HG03139 (cell line): ENCODE measurements at regions not wholly inside any gene's neighbourhood (a gene's known extent, or its start where the extent isn't known, plus 50 kb on each side); places are given as distances from the start of the nearest gene placed in this dataset.
A peak's percentile ranks its signal among the peaks of the same experiment; 100 is the strongest.
"Not testable (repeated sequence)": the region's sequence is repeated elsewhere in the genome, so short reads cannot be mapped to it uniquely, and the experiment has no call there.

Source experiments
- ATAC-seq: cut with Tn5 transposase; IDR thresholded peaks from one replicate; pipeline ENCODE4 v1.9.1; 2021; ENCODE audit not compliant: unreplicated experiment

DNA sequence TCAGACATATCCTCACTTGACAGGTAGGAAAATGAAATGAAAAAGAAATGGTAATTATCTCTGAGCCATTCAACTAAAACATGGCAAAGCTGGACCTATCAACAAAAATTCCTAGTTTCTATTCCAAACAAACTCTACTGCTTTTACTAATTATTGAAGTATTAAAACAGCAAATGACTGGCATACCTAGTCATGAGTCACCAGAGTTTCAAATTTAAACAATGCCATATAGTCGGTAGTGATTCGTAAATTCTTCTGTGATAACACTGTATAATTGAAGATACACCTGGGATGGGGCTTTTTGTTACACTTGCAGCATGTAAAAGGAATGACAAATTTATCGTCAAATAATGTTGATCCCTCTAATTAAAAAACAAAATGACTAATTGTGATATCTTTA is 153.1 kb upstream of the THUMPD2 start:
- no peak for ATAC-seq

DNA sequence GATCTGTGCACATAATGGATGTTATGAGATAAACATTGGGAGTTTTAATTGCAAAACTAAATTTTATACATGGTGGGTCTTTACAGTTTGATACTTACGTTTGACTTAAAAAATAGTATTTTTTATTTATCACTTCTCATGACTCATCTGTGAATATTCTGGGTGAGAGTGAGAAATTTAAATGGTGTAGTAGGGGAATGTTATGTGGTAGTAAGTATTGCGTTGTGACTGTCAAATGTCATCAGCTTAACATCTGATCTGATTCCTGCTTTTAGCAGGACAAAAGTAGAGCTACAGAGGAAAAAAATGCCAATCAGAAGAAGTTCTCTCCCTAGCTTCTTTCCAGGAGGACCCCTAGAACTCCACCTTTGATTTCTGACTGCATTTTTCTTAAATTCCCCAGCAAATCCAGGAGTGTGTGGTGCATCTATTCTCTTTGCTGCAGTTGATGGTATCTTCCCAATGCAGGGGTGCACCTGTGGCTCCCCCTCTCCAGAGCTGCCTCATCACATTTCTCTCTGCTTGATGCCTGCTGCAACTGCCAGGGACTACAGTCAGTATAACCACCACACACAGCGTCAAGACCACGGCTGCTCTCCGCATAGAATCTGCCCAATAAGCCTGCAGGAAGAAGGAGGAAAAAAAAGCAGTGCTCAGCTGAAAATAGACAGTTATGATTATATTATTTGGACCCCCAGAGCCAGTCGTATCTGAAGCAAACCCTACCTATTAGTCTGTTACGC is 151.3 kb upstream of the THUMPD2 start:
- no peak for ATAC-seq

DNA sequence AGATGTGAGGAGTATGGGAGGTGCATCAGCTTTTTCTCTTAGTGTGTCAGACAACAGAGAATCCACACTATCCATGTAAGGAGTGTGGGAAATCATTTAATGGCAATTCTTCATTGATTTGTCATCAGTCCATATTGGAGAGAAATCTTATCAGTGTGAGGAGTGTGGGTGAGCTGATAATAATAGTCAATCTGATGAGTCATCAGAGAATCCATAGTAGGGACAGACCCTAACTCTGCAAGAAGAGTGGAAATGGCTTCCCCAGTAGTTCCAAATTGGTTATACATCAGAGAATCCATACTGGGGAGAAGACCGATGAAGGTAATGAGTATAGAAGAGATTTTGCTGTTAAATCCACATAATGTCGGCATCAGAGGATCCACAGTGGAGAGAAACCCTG is 150.5 kb upstream of the THUMPD2 start:
- no peak for ATAC-seq

DNA sequence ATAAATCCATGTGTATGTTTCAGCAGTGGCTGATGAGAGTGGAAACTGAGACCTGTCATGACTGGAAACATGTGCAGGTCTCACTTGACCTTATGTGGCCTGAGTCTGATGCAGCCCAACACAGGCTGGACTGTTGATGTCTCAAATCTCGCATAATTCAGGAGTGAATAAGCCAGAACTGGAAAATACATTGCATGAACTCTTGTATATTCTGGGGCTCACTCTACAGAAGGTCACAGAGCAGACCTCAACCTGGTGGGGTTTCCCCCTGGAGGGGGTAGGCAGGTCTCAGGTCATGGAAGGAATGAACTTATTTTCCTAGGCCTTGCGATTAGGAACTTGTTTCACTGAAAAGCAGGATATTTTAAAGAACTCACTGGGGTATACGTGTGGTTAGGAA is 146.3 kb upstream of the THUMPD2 start:
- ATAC-seq: no peak

DNA sequence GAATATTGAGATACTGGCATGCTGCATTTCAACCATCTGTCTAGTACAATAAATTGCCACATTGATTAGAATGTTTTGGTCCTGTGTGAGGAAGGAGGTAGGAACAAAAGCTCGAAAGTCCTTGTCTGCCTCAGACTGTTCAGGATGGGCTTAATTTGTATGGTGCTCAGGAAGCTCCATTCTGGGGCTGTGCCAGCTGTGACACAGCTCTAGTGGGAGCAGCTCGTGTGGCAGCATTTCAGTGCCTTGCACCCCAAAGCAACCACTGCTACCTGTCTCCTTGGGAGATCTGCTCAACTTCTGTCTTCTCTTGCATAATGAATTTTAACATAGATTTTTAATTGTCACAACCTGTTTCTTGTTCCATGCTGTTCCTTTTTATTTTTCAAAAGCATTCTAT is 144.4 kb upstream of the THUMPD2 start:
- ATAC-seq: no peak

DNA sequence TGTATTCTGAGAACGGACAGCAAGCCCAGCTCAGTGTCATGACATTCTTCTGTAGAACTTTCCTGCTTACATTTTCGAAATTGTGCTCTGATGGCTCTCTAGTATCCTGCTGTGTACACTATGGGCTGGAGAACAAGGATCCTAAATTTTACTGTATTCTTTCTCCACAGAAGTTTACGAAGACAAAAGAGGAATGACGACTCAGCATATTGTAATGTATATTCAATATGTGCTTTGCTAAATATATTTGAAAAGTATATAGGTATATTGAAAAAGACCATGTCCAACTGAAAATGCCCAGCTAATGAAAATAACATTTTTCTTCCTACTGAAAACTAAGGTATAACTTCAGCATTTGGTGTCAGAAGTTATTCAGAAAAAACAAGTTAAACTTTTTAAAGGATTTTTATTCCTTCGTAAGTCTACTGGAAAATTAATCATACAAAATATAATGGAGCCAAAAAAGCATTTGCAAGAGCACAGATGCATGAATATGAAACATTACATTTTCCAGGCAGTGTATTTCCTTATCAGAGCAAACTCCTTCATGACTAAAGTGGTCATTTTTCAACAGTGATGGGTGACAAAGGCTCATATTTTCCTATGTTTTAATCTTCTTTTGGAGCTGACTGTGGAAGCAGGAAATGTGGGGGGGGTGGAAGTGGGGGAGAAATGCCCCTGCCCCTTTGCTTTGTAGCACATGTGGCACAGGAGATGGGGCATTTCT is 143.8 kb upstream of the THUMPD2 start:
- ATAC-seq: no peak

DNA sequence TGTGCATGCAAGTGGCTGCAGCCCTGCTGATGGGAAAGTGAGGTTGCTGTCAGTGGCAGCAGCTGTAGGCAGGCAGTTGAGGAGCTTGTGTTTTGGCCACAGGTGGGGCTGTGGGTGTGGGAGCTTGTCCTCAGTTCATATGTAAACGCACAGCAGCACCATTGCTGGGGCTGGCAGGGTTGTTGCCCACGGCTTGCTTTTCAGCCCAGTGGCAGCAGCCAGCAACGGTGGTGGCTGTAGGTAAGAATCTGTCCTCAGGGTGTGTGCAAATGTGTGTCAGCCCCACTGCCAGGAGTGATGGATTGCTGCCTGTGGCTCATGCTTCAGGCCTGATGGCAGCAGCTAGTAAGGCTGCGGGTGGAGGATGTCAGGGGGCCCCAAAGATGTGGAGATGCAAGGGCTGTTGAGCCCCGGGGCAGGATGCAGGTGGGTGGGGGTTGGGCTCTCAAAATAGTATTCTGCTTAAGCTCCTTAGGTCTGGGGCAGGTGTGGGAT is 141.3 kb upstream of the THUMPD2 start:
- no peak for ATAC-seq

DNA sequence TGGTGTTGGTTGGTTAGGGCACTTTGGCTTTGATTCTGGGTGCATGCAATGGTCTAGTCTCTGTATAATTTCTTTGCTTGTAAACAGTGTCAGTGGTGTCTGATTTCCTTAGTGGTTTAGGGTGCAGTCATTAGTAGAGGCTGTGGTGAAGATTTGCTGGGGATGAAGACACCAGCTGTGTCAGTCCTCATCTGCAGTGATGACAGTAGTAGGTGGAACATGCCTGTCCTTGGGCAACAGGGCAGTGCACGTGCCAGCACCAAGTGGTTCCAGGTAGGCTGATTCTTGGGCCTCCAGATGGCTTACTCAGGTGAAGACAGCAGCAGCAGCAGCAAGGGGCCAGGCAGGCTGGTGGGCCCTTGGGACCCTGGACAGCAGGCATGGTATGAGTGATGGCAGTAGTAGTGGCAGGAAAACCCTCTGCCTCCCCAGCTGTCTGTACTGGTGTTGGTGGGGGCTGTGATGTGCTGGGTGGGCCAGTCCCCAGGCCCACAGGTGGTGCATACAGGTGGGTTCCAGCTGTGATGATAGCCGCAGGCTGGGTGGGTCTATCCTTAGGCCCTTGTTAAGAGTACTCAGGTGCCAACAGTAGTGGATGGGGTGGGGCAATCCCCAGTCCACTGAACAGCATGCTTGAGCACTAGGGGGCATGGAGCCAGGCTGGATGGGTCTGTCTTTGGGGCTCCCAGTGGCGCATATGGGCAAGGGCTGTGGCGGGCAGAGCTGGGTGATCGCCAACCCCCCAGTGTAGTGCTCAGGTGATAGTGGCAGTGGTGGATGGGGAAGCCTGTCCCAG is 140.7 kb upstream of the THUMPD2 start:
- no peak for ATAC-seq

DNA sequence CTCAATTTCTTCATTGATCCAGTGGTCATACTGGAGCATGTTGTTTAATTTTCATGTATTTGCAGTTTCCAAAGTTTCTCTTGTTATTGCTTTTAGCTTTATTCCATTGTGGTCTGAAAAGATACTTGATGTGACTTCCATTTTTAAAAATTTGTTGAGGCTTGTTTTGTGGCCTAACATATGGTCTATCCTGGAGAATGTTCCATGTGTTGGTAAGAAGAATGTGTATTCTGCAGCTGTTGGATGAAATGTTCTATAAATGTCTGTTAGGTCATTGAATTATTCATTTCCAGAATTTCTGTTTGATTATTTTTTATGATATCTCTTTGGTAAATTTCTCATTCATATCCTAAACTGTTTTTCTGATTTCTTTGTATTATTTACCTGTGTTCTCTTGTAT is 139.8 kb upstream of the THUMPD2 start:
- no peak for ATAC-seq

DNA sequence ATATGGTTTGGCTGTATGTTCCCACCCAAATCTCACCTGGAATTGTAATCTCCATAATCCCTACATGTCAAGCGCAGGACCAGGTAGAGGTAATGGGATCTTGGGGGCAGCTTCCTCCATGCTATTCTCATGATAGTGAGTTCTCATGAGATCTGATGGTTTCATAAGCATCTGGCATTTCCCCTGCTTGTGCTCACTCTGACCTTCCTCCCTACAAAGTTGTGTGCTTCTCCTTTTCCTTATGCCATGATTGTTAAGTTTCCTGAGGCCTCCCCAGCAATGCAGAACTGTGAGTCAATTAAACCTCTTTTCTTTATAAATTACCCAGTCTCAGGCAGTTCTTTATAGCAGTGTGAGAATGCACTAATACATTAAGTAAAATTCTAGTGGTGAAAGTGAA is 138.3 kb upstream of the THUMPD2 start:
- ATAC-seq: not testable (repeated sequence)

DNA sequence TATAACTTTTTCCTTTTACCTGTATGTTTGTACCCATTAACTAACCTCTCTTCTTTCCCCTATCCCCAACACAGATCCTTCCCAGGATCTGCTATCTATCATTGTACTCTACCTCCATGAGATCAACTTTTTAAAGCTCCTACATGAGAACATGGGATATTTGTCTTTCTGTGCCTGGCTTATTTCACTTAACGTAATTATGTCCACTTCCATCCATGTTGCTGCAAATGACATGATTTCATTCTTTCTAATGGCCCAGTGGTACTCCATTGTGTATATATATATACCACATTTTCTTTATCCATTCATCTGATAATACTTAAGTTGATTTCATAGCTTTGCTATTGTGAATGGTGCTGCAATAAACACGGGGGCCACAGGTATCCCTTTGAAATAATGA is 135.9 kb upstream of the THUMPD2 start:
- ATAC-seq: no peak

DNA sequence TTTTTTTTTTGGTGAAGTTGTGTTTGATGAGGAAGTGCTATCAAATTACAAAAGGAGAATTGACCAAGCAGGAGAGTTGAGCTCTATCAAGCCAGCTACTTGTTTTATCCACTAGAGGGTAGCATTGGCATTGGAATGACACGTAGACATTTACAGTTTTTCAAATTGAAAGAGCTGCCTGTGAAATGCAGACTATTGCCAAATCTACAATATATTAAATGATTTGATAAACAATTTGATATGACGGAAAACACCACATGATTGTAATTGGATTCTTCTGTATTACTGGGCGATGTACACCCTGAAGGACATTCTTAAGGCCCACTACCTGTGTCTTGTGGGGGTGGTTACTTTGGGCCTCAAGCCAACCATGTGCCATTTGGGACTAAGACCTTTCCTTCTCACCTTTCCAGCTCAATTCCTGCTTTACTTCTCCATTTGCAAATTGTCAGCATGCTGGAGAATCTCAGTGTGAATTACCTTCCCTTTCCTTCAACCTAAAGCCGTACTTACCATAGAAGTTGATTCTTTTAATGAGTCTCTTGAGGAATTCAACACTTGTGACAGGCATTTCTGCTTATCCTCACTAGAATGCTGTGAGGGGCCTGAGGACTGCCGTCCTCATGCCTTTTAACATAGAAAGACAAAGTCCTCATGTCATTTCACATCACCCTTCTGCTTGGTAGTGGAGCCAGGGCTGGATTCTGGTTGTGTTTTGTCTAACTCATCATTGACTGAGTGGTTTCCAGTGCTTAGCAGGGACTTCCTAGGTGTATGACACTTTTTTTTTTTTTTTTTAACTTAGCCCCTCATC is 134.8 kb upstream of the THUMPD2 start:
- ATAC-seq: peak; percentile 74

DNA sequence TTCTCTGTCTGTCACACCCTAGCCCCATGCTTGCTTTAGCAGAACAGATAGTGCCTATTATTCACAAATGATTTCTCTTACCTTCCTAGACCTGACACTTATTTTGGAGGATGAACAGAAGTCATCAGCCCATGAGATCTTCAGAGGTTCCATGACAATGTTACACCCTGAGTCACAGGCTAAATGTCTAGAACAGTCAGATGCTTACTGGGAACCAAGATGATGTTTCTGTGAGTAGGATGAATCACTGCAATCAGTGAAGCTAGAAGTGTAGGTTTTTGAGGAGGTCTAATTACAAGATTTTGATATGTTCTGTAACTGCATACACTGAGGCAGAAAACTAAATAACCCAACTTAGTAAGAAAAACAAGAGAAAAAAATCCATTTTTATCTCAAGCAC is 123.0 kb upstream of the THUMPD2 start:
- ATAC-seq: no peak

DNA sequence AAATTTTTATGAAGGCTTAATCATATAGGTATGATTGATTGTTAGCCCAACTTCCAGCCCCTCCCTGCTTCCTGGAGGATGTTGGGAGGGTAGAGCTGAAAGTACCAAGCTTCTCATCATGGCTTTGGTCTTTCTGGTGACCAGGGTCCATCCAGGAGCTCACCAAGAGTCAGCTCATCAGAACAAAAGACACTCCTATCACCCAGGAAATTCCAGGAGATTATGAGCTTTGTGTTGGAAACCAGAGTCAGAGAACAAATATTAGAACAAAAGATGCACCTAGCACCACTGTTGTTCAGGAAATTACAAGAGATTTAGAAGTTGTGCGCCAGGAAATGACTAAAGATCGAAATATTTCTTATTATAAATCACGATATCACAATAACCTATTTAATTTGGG is 119.9 kb upstream of the THUMPD2 start:
- ATAC-seq: no peak

DNA sequence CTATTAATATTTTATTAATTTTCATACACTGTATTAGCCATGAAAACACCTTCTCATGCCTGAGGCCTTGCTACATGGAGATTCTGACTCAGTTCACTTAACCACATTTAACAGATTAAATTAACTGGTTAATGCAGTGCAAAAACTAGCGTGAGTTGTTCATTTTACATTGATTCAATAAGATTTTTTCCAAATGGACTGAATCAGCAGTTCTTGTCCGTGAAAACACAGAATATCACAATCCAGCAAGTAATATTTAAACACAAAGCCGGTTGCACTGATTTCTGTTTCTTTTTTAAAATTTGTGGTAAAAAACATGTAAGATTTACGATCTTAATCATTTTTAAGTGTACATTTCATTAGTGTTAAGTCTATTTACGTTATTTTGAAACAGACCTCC is 118.2 kb upstream of the THUMPD2 start:
- ATAC-seq: no peak

DNA sequence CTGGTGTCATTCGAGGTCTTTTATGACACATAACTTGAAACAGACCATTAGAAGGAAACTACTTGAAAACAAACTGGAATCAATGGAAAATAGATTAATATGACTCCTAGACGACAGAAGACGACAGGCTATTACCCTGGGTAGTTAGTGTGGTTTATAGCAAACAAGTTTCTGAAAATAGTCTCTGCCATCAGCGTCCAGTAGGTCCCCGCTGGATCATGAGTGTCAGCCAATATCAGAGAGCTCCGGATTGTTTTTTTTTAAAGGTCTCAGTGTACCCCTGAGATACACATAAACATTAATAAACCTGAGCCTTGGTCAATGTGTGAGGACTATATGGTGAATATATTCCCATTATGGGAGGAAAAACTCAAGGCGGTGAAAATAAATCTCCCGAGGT is 115.0 kb upstream of the THUMPD2 start:
- ATAC-seq: no peak

DNA sequence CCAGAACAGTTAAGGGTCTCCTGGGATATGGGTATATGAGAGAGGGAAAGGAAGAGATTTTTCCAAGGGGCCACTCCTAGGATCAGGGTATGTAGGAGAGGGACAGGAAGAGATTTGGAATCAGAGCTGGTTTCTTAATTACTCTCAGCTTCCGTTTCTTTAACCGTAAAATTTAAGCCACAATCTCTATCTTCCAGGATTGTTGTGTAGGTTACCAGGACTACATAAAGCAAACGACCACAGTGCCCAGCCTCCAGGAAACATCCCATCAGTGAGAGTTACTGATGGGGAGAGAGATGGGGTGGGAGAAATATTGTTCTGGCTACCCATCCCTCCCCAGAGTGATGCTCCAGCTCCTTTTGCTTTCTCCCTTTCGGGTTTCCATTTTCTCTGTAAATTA is 114.6 kb upstream of the THUMPD2 start:
- no peak for ATAC-seq

DNA sequence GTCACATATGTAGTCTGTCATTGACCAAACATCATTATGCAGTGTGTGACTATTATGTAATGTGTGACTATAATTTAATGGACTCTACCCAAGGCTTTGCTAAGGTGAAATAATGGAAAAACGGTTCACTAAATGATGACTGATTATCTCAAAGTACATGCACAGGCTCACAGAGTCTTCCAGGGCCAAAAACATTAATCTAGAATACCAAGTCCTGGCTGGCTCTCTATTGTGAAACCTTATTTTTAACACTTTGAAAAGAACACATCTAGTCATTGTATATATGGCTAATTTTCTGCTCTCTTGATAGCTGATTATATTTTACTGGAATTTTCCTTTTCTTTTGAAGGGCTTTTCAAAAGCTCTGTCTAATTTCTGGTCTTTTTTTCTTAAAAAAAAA is 102.9 kb upstream of the THUMPD2 start:
- ATAC-seq: no peak

DNA sequence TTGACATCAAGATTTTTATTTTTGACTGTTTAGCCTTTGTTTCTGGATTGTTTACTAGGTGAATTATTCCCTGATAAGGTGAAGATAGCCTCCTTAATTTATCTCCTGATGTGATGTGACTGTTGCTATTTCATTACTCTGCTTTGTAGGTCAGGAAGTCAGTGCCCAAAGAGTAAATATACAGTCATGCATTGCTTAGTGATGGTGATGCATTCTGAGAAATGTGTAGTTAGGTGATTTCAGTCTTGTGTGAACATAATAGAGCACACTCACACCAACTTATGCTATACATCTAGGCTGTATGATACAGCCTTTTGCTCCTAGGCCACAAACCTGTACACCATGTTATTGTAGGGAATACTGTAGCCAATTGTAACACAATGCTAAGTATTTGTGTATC is 102.4 kb upstream of the THUMPD2 start:
- no peak for ATAC-seq

DNA sequence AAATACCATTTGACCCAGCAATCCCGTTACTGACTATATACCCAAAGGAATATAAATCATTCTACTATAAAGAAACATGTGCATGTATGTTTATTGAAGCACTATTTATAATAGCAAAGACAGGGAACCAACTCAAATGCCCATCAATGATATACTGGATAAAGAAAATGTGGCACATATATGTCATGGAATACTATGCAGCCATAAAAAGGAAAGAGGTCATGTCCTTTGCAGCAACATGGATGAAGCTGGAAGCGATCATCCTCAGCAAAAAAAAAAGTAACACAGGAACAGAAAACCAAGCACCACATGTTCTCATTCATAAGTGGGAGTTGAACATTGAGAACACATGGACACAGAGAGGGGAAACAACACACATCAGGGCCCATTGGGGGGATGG is 99.9 kb upstream of the THUMPD2 start:
- not testable (repeated sequence) for ATAC-seq

DNA sequence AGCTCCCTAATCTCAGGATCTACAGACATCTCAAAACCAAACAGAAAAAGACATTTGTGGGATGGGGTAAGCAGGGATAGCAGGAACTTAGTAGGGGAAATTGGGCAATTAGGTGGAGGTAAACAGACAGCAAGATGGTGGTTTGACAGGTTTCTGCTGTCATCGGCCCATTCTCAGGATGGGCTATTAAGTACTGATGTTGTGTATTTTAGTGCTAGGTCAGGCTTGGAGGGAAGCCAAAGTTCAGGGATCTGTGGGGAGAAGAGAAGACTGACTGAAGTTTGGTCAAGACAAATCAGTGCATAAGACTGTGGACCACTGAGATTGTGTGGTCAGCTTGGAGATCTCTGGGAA is 96.8 kb upstream of the THUMPD2 start:
- ATAC-seq: no peak
